Ishikawa (cell line): ENCODE measurements at regions not wholly inside any gene's neighbourhood (a gene's known extent, or its start where the extent isn't known, plus 50 kb on each side); places are given as distances from the start of the nearest gene placed in this dataset.
A peak's percentile ranks its signal among the peaks of the same experiment; 100 is the strongest.

Experiments
- CEBPB ChIP-seq: IDR thresholded peaks from 2 replicates; pipeline ENCODE4 v1.6.1; 2012
- CREB1 ChIP-seq: IDR thresholded peaks from 2 replicates; pipeline ENCODE4 v1.6.1; 2012; ENCODE audit warnings: low read depth
- EGR1 ChIP-seq: IDR thresholded peaks from 2 replicates; pipeline ENCODE4 v1.6.1; 2012
- EP300 ChIP-seq: IDR thresholded peaks from 2 replicates; pipeline ENCODE4 v1.6.1; 2012; ENCODE audit warnings: borderline replicate concordance
- FOXM1 ChIP-seq: IDR thresholded peaks from 2 replicates; pipeline ENCODE4 v1.6.1; 2012; ENCODE audit warnings: low read depth, borderline replicate concordance
- MAX ChIP-seq: IDR thresholded peaks from 2 replicates; pipeline ENCODE4 v1.6.1; 2012
- NFIC ChIP-seq: IDR thresholded peaks from 2 replicates; pipeline ENCODE4 v1.6.1; 2012
- RAD21 ChIP-seq: IDR thresholded peaks from 2 replicates; pipeline ENCODE4 v1.6.1; 2012; ENCODE audit warnings: low read depth
- REST ChIP-seq: IDR thresholded peaks from 2 replicates; pipeline ENCODE4 v1.6.1; 2012; ENCODE audit warnings: low read depth, mild to moderate bottlenecking
- TAF1 ChIP-seq: IDR thresholded peaks from 2 replicates; pipeline ENCODE4 v1.6.1; 2012; ENCODE audit warnings: low read depth, mild to moderate bottlenecking
- TCF12 ChIP-seq: IDR thresholded peaks from 2 replicates; pipeline ENCODE4 v1.6.1; 2012; ENCODE audit warnings: low read depth
- TEAD4 ChIP-seq: IDR thresholded peaks from 2 replicates; pipeline ENCODE4 v1.6.1; 2012
- USF1 ChIP-seq: IDR thresholded peaks from 2 replicates; pipeline ENCODE4 v1.6.1; 2012
- YY1 ChIP-seq: IDR thresholded peaks from 2 replicates; pipeline ENCODE4 v1.6.1; 2012; ENCODE audit warnings: low read depth
- ZBTB7A ChIP-seq: IDR thresholded peaks from 2 replicates; pipeline ENCODE4 v1.6.1; 2012; ENCODE audit warnings: low read depth

- TF ChIP-seq EGR1 (no peak), USF1 (no peak), YY1 (peak; percentile 6; the same call in 1 of the 2 replicates), ZBTB7A (peak; percentile 69; the same call in 1 of the 2 replicates)
Measured at GRCh38 chr6:26156850-26157250, 69.6 kb downstream of the HFE start.

GRCh38 chr6:26157251-26158075, 70.2 kb downstream of the HFE start:
- TF ChIP-seq TEAD4 (peak; percentile 64), MAX (no peak), EP300 (peak; percentile 3; the same call in 1 of the 2 replicates), REST (peak; percentile 5; the same call in 1 of the 2 replicates), YY1 (no peak; the same call in 1 of the 2 replicates), CREB1 (peak; percentile 76), TCF12 (peak; percentile 14; the same call in 1 of the 2 replicates), ZBTB7A (no peak), TAF1 (peak; percentile 45; the same call in 1 of the 2 replicates), CEBPB (0 out of 2 replicates have a peak, but pooled peaks have one; percentile 10)

GRCh38 chr6:26158076-26158580, 70.9 kb downstream of the HFE start:
- peak; percentile 1; the same call in 1 of the 2 replicates for TF ChIP-seq NFIC
- peak; percentile 59 for TF ChIP-seq TAF1
- TF ChIP-seq EGR1 = no peak
- peak; percentile 19; the same call in 1 of the 2 replicates for TF ChIP-seq TEAD4
- peak; percentile 3; the same call in 1 of the 2 replicates for TF ChIP-seq CEBPB
- TF ChIP-seq MAX = peak; percentile 41; the same call in 1 of the 2 replicates
- TF ChIP-seq EP300 = no peak
- TF ChIP-seq FOXM1 = no peak
- no peak for TF ChIP-seq RAD21

GRCh38 chr6:26158581-26159356, 71.5 kb downstream of the HFE start:
- TF ChIP-seq EP300 (no peak), MAX (peak; percentile 2)

- no peak for TF ChIP-seq YY1
- TF ChIP-seq TAF1 = no peak
- TF ChIP-seq ZBTB7A = no peak
- no peak for TF ChIP-seq MAX
- no peak for TF ChIP-seq TEAD4
- no peak for TF ChIP-seq EGR1
- TF ChIP-seq USF1 = no peak
- TF ChIP-seq RAD21 = no peak
- TF ChIP-seq CEBPB = no peak
- no peak for TF ChIP-seq REST
- no peak for TF ChIP-seq CREB1
- TF ChIP-seq NFIC = no peak
- TF ChIP-seq TCF12 = no peak
- TF ChIP-seq FOXM1 = no peak
- no peak for TF ChIP-seq EP300
Measured at GRCh38 chr6:26159357-26160273, 72.4 kb downstream of the HFE start.
